Retinal pigment epithelial cell (primary cell): ENCODE measurements at regions not wholly inside any gene's neighbourhood (a gene's known extent, or its start where the extent isn't known, plus 50 kb on each side); places are given as distances from the start of the nearest gene placed in this dataset.

Experiments used
- DNase-seq: peaks from one replicate; pipeline ENCODE4 v3.0.0-alpha.2; 2010; ENCODE audit warnings: low read depth
- H3K4me3 ChIP-seq: 2 replicates; pipeline ENCODE4 v1.5.1; 2011; ENCODE audit warnings: mild to moderate bottlenecking, low read length, control low read depth, moderate library complexity
- CTCF ChIP-seq: conservative IDR thresholded peaks from 2 replicates; pipeline ENCODE4 v1.5.1; 2011; ENCODE audit warnings: low read depth, low read length, control low read depth, inconsistent platforms

- H3K4me3 ChIP-seq = no peak overlapping the region
- no peak for TF ChIP-seq CTCF
- no peak for DNase-seq
These were observed 122.2 kb upstream of the MAN2A1 start for GRCh38 chr5:109567374-109568044.

GRCh38 chr5:109566361-109566760, 123.4 kb upstream of the MAN2A1 start:
- no peak overlapping the region for H3K4me3 ChIP-seq
- TF ChIP-seq CTCF = no peak
- DNase-seq = no peak

- no peak for TF ChIP-seq CTCF
- no peak for DNase-seq
- no peak overlapping the region for H3K4me3 ChIP-seq
These were observed 126.0 kb upstream of the MAN2A1 start for GRCh38 chr5:109563739-109564138.

- no peak for TF ChIP-seq CTCF
- H3K4me3 ChIP-seq = no peak overlapping the region
- DNase-seq = no peak
These were observed 126.5 kb upstream of the MAN2A1 start for GRCh38 chr5:109563189-109563588.

- H3K4me3 ChIP-seq = no peak overlapping the region
- no peak for TF ChIP-seq CTCF
- DNase-seq = no peak
These were observed 127.3 kb upstream of the MAN2A1 start for GRCh38 chr5:109562441-109562840.

GRCh38 chr5:109561447-109561846, 128.3 kb upstream of the MAN2A1 start:
- TF ChIP-seq CTCF = no peak
- H3K4me3 ChIP-seq = no peak overlapping the region
- no peak for DNase-seq

GRCh38 chr5:109560554-109560953, 129.2 kb upstream of the MAN2A1 start:
- TF ChIP-seq CTCF = no peak
- no peak for DNase-seq
- H3K4me3 ChIP-seq = no peak overlapping the region
